ENCODE measurements at regions not wholly inside any gene's neighbourhood (a gene's known extent, or its start where the extent isn't known, plus 50 kb on each side); places are given as distances from the start of the nearest gene placed in this dataset.

DNA sequence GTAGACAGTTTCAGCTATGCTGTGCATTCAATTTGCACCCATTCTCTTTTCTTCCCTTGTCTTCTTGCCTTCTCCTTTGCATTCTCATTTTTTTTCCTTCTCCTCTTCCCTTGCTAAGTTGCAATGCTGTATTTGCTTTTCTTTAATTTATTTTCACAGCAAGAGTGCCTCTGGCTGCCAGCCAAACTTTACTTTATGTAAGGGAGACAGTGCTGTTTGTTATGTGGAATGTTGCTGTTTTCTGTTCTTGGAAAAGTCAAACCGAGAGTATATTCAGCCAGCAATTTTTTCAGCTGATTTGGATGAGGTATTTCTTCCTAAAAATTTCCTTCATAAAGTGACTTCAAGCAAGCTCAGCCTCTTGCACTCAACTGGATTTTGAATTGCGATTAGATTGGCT, 1293.4 kb downstream of the ARAP2 start:
- TF ChIP-seq CTCF (conservative IDR thresholded peaks at IDR 0.05; ENCODE audit: low read length), result no peak
- TF ChIP-seq EZH2phosphoT487 (IDR thresholded peaks at IDR 0.05; ENCODE audit: borderline replicate concordance), result no peak

All from Loucy (cell line).